ENCODE measurements at regions not wholly inside any gene's neighbourhood (a gene's known extent, or its start where the extent isn't known, plus 50 kb on each side); places are given as distances from the start of the nearest gene placed in this dataset.

- no peak overlapping the region for H3K27ac ChIP-seq
- no peaks in the 10 kb centered on the region for H3K36me3 ChIP-seq
- no peak for TF ChIP-seq POLR2AphosphoS5 (IDR thresholded peaks at IDR 0.05)
- TF ChIP-seq CTCF (IDR thresholded peaks at IDR 0.05 in 8 of 11, conservative IDR thresholded peaks at IDR 0.05 in 3 of 11): peak in 1 of 11 experiments; percentile 37
- intact Hi-C loops (cut with DNase I; ENCODE audit: low total_unique reads): no loop called here
- DNase-seq: no peak
- H3K4me1 ChIP-seq: no peaks in the 10 kb centered on the region
- no peak overlapping the region for H3K4me3 ChIP-seq
- H3K27me3 ChIP-seq (replicated peaks in 1 of 7): no peaks in the 10 kb centered on the region
- H3K9me3 ChIP-seq: no peaks in the 10 kb centered on the region
Measured at GRCh38 chrX:3244955-3245354, 101.5 kb downstream of the MXRA5 start.

GRCh38 chrX:3244203-3244743 lies 102.2 kb downstream of the MXRA5 start:
- H3K36me3 ChIP-seq: no peaks in the 10 kb centered on the region
- intact Hi-C loops (cut with DNase I; ENCODE audit: low total_unique reads): no loop called here
- no peaks in the 10 kb centered on the region for H3K9me3 ChIP-seq
- no peaks in the 10 kb centered on the region for H3K27me3 ChIP-seq (replicated peaks in 1 of 7)
- H3K4me3 ChIP-seq: no peak overlapping the region
- no peaks in the 10 kb centered on the region for H3K4me1 ChIP-seq
- WGBS, 5 donors: 78 to 90% (median 85%) methylated on average over 7 of the region's 7 CpGs
- DNase-seq: no peak
- TF ChIP-seq POLR2AphosphoS5 (IDR thresholded peaks at IDR 0.05) (no peak), POLR2A (IDR thresholded peaks at IDR 0.05) (no peak)
- no peak overlapping the region for H3K27ac ChIP-seq

- Histone ChIP-seq H3K27ac (no peak overlapping the region), H3K27me3 (replicated peaks in 1 of 7) (no peaks in the 10 kb centered on the region), H3K4me1 (no peaks in the 10 kb centered on the region), H3K36me3 (no peaks in the 10 kb centered on the region), H3K4me3 (no peak overlapping the region), H3K9me3 (peaks cover 0 to 7% (median 0%) of the 10 kb centered on the region in 8 donors)
- TF ChIP-seq CTCF (IDR thresholded peaks at IDR 0.05 in 8 of 11, conservative IDR thresholded peaks at IDR 0.05 in 3 of 11) (no peak), POLR2AphosphoS5 (IDR thresholded peaks at IDR 0.05) (no peak), POLR2A (IDR thresholded peaks at IDR 0.05) (no peak)
- WGBS, 5 donors: 44 to 61% (median 51%) methylated on average over 4 of the region's 4 CpGs
- no peak for DNase-seq
- intact Hi-C loops (cut with DNase I; ENCODE audit: low total_unique reads): no loop called here
Measured at GRCh38 chrX:3232262-3232923, 114.1 kb downstream of the MXRA5 start.

GRCh38 chrX:3231766-3232165 lies 114.7 kb downstream of the MXRA5 start:
- intact Hi-C loops (cut with DNase I; ENCODE audit: low total_unique reads): no loop called here
- Histone ChIP-seq H3K36me3 (no peaks in the 10 kb centered on the region), H3K4me3 (no peak overlapping the region), H3K4me1 (no peaks in the 10 kb centered on the region), H3K9me3 (peaks cover 0 to 7% (median 0%) of the 10 kb centered on the region in 8 donors), H3K27ac (no peak overlapping the region), H3K27me3 (replicated peaks in 1 of 7) (no peaks in the 10 kb centered on the region)
- 56 to 72% (median 64%) methylated on average over 7 of the region's 7 CpGs for WGBS, 5 donors
- DNase-seq: no peak
- TF ChIP-seq POLR2AphosphoS5 (IDR thresholded peaks at IDR 0.05): no peak
- TF ChIP-seq CTCF (IDR thresholded peaks at IDR 0.05 in 8 of 11, conservative IDR thresholded peaks at IDR 0.05 in 3 of 11): no peak
- TF ChIP-seq POLR2A (IDR thresholded peaks at IDR 0.05): no peak

Data from spleen (tissue), 11 donors.